HG02571 (cell line): ENCODE measurements at regions not wholly inside any gene's neighbourhood (a gene's known extent, or its start where the extent isn't known, plus 50 kb on each side); places are given as distances from the start of the nearest gene placed in this dataset.
"Not testable (repeated sequence)": the region's sequence is repeated elsewhere in the genome, so short reads cannot be mapped to it uniquely, and the experiment has no call there.

ENCODE experiments used
- ATAC-seq: cut with Tn5 transposase; IDR thresholded peaks from one replicate; pipeline ENCODE4 v1.9.1; 2021; ENCODE audit warnings: mild to moderate bottlenecking, moderate library complexity; ENCODE audit not compliant: unreplicated experiment

DNA sequence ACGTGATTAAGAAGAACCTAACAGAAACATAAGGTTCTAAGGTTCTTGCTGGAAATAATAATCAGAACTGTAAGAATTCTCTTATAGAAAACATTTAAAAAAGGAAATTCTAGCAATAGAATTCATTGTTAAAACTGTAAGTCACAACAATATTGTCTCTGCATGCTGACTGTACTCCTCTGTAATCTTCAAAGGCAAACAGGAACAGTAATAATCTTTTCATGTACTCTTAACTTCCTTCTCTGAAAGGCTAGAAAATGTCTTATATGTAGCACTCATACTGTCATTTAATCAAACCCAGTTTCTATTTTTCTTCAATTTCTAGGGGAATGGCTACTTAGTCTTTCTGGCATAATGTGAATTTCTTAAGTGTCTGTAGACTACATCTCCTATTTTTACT is 103.5 kb upstream of the AGAP9 start:
- not testable (repeated sequence) for ATAC-seq

DNA sequence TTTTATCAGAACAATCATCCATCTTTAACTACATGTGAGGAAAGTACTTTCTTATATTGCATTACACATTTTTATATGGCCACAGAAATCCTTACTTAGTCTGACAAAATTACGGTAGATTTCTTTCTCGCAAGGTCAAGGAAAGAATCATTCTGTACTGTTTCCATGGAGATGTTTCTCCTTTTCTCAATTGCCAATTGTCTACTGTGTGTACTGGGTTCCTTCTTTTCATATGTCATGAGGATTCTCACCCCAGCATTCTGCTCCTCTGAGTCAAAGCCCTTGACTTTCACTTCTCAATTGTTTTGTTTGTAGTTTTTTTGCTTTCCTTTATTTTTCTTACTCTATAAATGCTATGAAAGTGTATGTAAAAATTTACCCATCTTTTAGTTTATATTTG is 99.3 kb upstream of the AGAP9 start:
- ATAC-seq, result not testable (repeated sequence)

DNA sequence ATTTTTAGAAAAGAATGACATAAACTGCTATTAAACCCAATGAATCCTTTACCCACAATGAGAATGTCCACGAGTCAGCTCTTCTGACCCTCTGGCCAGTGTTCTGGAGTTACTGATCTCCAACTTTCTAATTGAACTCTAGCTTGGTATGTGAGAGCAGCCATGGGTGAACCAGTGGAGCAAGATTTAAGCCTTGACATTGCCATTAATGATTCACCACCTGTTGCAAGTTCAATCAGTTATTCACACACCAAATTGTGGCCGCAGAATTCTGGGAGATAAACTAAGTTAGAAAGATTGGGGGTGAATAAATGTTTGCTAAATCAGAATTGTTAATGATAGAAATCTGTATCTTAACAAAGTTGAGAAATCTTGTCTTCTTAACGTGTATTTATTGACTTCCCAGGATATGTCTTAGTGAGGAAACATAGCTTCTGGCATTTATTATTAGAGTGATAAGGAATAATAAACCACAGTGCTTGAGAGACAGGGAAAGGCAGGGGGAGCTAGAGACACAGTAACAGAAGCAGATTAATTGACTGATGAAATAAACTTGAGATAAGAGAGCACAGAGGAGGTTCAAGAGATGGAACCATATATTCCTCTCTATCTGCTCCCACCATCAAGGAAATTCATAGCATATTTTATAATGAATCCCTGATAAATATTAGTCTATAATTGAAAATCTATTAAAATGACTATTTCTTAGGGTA is 96.0 kb upstream of the AGAP9 start:
- not testable (repeated sequence) for ATAC-seq

DNA sequence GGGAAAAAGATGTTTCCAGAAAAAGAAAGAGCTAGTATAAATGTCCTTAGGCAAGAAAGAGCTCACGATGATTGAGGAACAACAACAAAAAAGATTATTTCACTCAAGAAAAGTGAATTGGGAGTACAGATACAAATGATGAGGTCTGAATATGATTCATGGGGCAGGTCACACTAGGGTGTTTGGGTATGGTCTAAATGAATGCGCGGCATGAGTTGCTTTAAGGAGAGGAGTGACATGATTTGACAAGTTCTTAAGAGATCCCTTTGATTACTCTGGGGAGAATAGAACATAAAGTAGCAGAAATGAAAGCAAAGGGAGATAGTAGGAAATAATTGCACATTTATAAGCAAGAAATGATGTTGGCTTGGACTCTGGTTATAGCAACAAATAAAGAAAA is 85.9 kb upstream of the AGAP9 start:
- not testable (repeated sequence) for ATAC-seq

DNA sequence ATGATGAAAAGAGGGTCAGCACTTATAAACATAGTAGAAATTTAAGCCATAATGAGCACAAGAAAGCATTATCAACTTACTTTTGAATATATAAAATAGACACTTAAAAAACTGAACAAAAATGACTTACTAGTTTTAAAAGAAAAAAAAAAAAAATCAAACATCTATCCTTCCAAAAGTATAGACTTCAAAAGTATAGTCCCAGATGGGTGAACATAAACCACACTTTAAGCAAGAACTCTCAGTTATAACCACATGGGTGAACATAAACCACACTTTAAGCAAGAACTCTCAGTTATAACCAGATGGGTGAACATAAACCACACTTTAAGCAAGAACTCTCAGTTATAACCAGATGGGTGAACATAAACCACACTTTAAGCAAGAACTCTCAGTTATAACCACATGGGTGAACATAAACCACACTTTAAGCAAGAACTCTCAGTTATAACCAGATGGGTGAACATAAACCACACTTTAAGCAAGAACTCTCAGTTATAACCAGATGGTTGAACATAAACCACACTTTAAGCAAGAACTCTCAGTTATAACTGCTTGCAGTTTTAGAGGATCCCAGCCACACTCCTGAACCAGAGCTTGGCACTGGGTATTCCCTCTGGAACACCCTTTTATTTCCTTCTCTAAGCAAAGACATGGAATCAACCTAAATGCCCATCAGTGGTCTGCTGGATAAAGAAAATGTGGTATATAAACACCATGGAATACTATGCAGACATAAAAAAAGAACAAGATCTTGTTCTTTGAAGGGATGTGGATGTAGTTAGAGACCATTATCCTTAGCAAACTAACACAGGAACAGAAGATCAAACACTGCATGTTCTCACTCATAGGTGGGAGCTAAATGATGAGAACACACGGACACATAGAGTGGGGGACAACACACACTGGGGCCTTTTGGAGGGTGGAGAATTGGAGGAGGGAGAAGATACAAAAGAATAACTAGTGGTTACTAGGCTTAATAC is 82.6 kb upstream of the AGAP9 start:
- not testable (repeated sequence) for ATAC-seq

DNA sequence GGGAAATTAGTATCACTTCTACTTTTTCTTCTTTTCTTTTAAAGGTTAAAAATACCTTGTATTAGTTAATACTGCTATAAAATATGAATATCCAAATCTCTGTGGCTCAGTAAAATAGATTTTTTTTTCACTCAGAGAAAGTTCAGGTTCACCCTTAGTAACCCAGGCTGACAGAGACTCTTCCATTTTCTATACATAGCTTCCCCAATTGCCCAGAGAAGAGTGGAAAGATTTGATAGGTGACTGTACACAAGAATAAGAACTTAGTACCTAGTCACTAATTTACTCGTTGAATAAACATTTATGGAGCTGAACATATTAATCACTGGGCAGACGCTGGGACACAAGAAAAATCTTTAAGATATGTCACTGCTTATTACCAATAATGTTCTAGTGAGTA is 77.2 kb upstream of the AGAP9 start:
- not testable (repeated sequence) for ATAC-seq

DNA sequence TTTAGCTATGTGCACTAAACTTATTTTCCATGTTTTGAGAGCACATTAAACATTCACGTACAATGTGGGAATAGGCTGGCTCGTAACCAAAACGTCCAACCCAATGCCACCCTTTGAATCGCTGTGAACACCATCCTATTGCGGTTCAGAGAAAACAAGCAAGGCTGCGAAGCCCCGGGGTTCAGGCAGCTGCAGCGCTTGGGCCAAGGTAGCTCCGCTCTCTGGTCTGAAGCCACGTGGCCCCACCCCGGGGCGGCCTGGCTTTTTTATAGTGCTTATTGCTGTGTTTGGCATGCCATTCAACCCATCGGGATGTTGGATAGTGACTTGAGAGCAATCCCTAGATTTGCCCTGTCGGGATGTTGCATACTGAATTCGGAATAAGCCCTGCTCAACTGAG is 76.7 kb upstream of the AGAP9 start:
- ATAC-seq, result not testable (repeated sequence)

DNA sequence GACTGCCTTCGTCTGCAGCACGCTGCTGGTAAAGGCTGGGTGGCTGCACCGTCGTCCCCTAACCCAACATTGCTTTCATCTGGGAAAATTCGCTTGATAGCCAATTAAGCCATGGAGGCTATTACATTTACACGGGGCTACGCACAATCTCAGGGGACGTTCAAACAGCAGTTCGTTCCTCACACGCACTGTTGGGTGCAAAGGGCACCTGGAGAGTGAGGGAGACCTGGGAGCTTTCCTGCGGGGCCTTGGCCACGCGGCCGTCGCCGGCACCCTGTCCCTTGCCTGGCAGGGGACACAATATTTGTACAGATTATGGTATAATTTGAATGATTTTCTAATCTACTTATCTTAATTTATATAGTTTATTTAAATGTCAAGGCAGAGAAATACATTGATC is 76.2 kb upstream of the AGAP9 start:
- ATAC-seq, result not testable (repeated sequence)

DNA sequence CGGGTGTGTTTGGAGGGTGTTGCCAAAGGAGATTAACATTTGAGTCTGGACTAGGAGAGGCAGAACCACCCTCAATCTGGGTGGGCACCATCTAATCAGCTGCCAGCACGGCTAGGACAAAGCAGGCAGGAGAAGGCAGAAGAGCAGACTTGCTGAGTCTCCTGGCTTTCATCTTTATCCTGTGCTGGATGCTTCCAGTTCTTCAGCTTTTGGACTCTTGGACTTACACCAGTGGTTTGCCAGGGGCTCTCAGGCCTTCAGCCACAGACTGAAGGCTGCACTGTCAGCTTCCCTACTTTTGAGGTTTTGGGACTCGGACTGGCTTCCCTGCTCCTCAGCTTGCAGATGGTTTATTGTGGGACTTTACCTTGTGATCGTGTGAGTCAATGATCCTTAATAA is 70.4 kb upstream of the AGAP9 start:
- not testable (repeated sequence) for ATAC-seq

DNA sequence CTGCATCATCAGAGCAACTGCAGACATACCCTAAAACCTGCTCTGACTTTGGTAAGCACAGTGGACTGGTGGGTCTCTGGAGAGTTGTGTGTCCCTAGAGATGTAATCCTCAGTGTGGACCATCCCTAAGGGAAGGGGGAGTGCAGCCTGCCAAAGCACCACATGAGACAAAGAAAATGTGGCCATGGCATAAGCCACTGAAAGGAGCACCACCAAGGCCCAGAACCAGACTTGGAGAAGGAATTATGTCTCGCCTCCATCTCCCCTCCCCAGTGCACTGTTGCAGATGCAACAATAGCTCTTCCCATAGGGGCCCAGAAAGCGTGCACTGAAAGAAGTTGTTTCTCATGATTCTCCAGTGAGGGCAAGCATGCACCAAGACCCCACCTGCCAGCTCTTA is 69.7 kb upstream of the AGAP9 start:
- ATAC-seq, result not testable (repeated sequence)

DNA sequence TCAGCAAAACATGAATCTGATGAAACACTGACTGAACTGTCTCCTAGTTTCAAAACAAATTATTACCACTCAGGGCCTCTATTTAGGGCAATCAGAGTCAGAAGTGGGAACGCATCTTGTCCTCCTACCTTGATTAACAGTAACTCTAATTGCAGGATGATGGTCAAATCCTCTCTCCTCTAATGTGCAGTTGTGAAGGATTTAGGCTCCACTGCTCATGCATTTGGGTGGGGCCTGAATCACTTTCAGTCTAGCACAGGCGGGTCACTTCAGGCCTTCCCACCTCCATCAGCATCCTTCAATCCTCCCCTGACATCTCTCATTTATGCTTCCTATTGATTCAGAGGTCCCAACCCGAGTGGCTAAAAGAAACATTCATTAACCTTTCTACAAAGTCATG is 67.5 kb upstream of the AGAP9 start:
- ATAC-seq, result not testable (repeated sequence)

DNA sequence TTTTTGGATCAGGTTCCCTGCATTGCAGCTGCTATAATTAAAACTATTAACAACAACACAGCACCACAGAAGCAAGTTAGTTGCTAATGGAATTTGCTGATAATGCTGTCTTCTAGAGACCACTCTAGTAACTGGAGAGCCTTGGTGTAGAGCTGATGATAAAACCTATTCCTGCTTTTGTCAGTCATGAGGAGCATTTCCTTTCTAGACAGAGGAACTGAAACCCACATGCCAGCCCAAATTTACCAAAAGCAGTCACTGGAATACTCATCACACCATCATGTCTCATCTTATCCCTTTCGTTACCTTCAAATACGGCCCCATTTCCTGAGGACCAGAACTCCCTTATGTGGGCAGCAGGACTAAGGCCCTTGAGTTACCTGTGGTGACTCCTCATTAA is 67.1 kb upstream of the AGAP9 start:
- not testable (repeated sequence) for ATAC-seq

DNA sequence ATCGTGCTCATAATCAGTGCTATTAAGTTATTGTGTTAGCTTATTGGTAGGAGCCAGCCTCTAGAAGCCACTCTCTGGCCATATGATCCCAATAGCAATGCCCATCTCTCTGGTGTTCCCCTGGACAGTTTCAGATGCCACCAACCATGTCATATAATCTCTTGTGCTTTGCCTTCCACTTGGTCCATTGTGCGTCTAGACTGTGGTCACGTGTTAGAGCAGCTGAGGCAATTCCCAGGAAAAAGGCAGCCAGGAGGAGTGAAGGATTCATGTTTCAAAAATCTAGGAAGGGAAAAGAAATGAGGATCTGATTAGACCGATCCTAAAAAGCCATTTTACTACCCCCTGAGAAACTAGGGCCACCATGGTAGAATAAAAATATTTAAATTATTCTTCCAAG is 58.6 kb upstream of the AGAP9 start:
- not testable (repeated sequence) for ATAC-seq

DNA sequence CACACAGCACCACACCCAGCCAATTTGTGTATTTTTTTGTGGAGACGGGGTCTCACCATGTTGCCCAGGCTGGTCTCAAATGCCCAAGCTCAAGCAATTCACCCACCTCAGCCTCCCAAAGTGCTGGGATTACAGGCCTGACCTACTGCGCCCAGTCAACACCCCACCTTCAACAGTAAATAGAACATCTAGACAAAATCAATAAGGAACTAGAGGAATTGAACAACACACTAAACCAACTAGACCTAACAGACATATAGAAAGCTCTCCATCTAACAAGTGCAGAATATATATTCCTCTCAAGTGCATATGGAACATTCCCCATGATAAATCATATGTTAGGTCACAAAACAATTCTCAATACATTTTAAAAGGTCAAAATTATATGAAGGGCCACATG is 56.6 kb upstream of the AGAP9 start:
- not testable (repeated sequence) for ATAC-seq

DNA sequence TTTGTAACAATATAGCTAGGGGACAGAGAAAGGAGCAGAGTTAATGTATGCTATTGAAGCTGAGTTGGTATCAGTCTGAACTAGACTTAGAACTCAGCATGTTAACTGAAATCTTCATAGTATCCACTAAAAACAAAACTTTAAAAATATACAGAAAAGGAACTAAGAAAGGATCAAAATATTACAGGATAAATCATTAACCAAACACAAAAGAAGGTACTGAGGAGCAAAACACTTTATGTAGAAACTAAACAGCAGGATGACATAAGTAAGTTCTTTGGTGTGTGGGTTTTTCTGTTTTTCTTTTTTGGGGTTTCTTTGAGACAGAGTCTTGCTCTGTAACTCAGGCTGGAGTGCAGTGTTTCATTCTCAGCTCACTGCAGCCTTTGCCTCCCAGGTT is 55.1 kb upstream of the AGAP9 start:
- peak; percentile 96 for ATAC-seq
